Pancreas (tissue), 10 donors: ENCODE measurements at regions not wholly inside any gene's neighbourhood (a gene's known extent, or its start where the extent isn't known, plus 50 kb on each side); places are given as distances from the start of the nearest gene placed in this dataset.
A peak's percentile ranks its signal among the peaks of the same experiment; 100 is the strongest.

Experiments used
- ATAC-seq, 4 donors: fragments of 200-7000 bp; cut with Tn5 transposase; one replicate each; pipeline versions ENCODE4 v1.8.0 to v1.9.1; 2020; ENCODE audit warnings: mild to moderate bottlenecking in 4 of 4, moderate library complexity in 4 of 4
- DNase-seq, 6 donors: peaks; one replicate each; pipeline ENCODE4 v3.0.0-alpha.2; 2020
- FAIRE-seq: peaks from 2 replicates; lab custom pipeline; 2012; peaks lifted over from hg19 to GRCh38; lab: Jason Lieb, UNC
- H3K27ac ChIP-seq, 4 donors: fragments of 200-600 bp; sonication (generic); 1 replicate in 3 of 4; 2 replicates in 1 of 4; pipeline versions ENCODE4 v1.5.0 to v1.8.0; 2020
- H3K27me3 ChIP-seq, 4 donors: fragments of 200-600 bp; one replicate each; pipeline ENCODE4 v1.8.0; 2021
- H3K36me3 ChIP-seq, 3 donors: fragments of 200-600 bp; sonication (generic) in 1 of 3; one replicate each; pipeline versions ENCODE4 v1.5.0 to v1.8.0; 2020 to 2021
- H3K4me1 ChIP-seq, 3 donors: fragments of 200-600 bp; one replicate each; pipeline ENCODE4 v1.8.0; 2021
- H3K4me3 ChIP-seq, 4 donors: fragments of 200-600 bp; sonication (generic) in 2 of 4; one replicate each; pipeline versions ENCODE4 v1.5.0 to v1.8.0; 2020 to 2021
- H3K9me3 ChIP-seq, 4 donors: fragments of 200-600 bp; one replicate each; pipeline ENCODE4 v1.8.0; 2021
- CTCF ChIP-seq, 4 donors: fragments of 200-600 bp; sonication (generic) in 3 of 4; IDR thresholded peaks; one replicate each; pipeline versions ENCODE4 v1.5.0 to v1.8.0; 2021; ENCODE audit warnings: antibody characterized with exemption in 4 of 4
- WGBS, 2 donors: extraction: QIAGEN DNeasy Blood & Tissue Kit; methylation state at CpG; one replicate each; pipeline ENCODE4 v1.1.7; 2013; 5-methylcytosine and 5-hydroxymethylcytosine counted together
- intact Hi-C, 3 donors: fragments of 100-400 bp; cut with DNase I; formaldehyde crosslinking; loops; one replicate each; pipeline versions ENCODE4 v1.11.1 to v1.14.2; 2022
- donor health status: healthy with polysubstance abuse.
- donor health status: DM: no; HTN: no; CAD: no; lungs with moderate emphysema.
- donor health status: DM: no; HTN: no; CAD: no.
- donor health status: control.
- donor health status: control.
- donor health status: Bipolar disorder and iron deficiency.
- donor health status: DM: yes; HTN: yes; CAD: no.
- donor health status: DM: no; HTN: no; CAD: no.
- donor health status: DM: no; HTN: no; CAD: no.
- donor health status: DM: yes; HTN: yes; CAD: no.

DNA sequence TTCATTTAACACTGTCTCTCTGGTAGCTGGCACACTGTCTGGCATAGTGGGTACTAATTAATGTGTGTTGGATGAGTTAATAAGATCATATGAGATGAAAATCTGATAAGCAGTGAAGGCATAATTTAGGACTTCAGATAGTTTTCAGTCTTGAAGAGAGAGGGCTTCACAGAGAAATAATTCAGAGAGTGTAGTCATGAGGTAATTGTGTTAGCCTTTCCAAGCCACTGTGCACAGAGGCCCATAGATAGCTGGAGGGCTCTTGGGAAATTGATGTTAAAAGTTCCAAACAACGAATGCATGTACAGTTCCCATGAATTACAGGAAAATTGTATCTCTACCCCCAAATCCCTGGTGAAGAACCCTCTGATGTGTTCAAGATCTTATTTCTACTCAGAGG lies 133.8 kb upstream of the HMGA2 start:
- intact Hi-C loops, result no loop called here
- Histone ChIP-seq H3K4me3 (no peak overlapping the region), H3K27ac (no peak overlapping the region), H3K4me1 (peaks cover 0 to 4% (median 0%) of the 10 kb centered on the region in 3 donors), H3K9me3 (no peaks in the 10 kb centered on the region), H3K36me3 (no peaks in the 10 kb centered on the region), H3K27me3 (peaks cover 0 to 8% (median 0%) of the 10 kb centered on the region in 4 donors)
- no peak for TF ChIP-seq CTCF (IDR thresholded peaks at IDR 0.05)
- ATAC-seq, result no peak
- WGBS, 2 donors, result 49 to 75% methylated on average over 1 of the region's 1 CpG
- DNase-seq, result no peak
- FAIRE-seq, result no peak

- Histone ChIP-seq H3K9me3 (no peaks in the 10 kb centered on the region), H3K36me3 (no peaks in the 10 kb centered on the region), H3K27ac (no peak overlapping the region), H3K4me1 (peaks cover 0 to 4% (median 0%) of the 10 kb centered on the region in 3 donors), H3K4me3 (no peak overlapping the region), H3K27me3 (peaks cover 0 to 8% (median 0%) of the 10 kb centered on the region in 4 donors)
- intact Hi-C loops, result no loop called here
- ATAC-seq (no peak), DNase-seq (no peak), FAIRE-seq (no peak)
- 53 to 74% methylated on average over 3 of the region's 3 CpGs for WGBS, 2 donors
- TF ChIP-seq CTCF (IDR thresholded peaks at IDR 0.05), result no peak
These were observed 130.2 kb upstream of the HMGA2 start for GRCh38 chr12:65694130-65694529.

- peaks cover 0 to 8% (median 0%) of the 10 kb centered on the region in 4 donors for H3K27me3 ChIP-seq
- no peak overlapping the region for H3K4me3 ChIP-seq
- H3K27ac ChIP-seq, result no peak overlapping the region
- intact Hi-C loops, result no loop called here
- peaks cover 0 to 4% (median 0%) of the 10 kb centered on the region in 3 donors for H3K4me1 ChIP-seq
- peak; percentile 79 to 95 (median 92) for ATAC-seq
- H3K9me3 ChIP-seq, result no peaks in the 10 kb centered on the region
- no peak for TF ChIP-seq CTCF (IDR thresholded peaks at IDR 0.05)
- 14 to 15% methylated on average over 4 of the region's 4 CpGs for WGBS, 2 donors
- H3K36me3 ChIP-seq, result no peaks in the 10 kb centered on the region
- no peak for FAIRE-seq
- peak; percentile 50 to 73 (median 66) for DNase-seq
These were observed 129.0 kb upstream of the HMGA2 start for GRCh38 chr12:65695113-65695865.

- FAIRE-seq, result no peak
- Histone ChIP-seq H3K4me1 (peaks cover 0 to 4% (median 0%) of the 10 kb centered on the region in 3 donors), H3K27me3 (peaks cover 0 to 8% (median 1%) of the 10 kb centered on the region in 4 donors), H3K9me3 (no peaks in the 10 kb centered on the region), H3K4me3 (no peak overlapping the region), H3K27ac (no peak overlapping the region), H3K36me3 (no peaks in the 10 kb centered on the region)
- DNase-seq, result no peak
- no peak for ATAC-seq
- no peak for TF ChIP-seq CTCF (IDR thresholded peaks at IDR 0.05)
- intact Hi-C loops, result no loop called here
These were observed 128.1 kb upstream of the HMGA2 start for GRCh38 chr12:65696227-65696626.

GRCh38 chr12:65699251-65699650 lies 125.0 kb upstream of the HMGA2 start:
- FAIRE-seq, result no peak
- peak in 1 of 4 donors; percentile 56 for ATAC-seq
- intact Hi-C loops, result no loop called here
- Histone ChIP-seq H3K27ac (no peak overlapping the region), H3K27me3 (peaks cover 0 to 2% (median 0%) of the 10 kb centered on the region in 4 donors), H3K4me3 (no peak overlapping the region), H3K4me1 (peaks cover 0 to 4% (median 0%) of the 10 kb centered on the region in 3 donors), H3K9me3 (no peaks in the 10 kb centered on the region), H3K36me3 (no peaks in the 10 kb centered on the region)
- DNase-seq, result no peak
- 72 to 89% methylated on average over 2 of the region's 2 CpGs for WGBS, 2 donors
- no peak for TF ChIP-seq CTCF (IDR thresholded peaks at IDR 0.05)
